CD4-positive, alpha-beta T cell (primary cell): ENCODE measurements at regions not wholly inside any gene's neighbourhood (a gene's known extent, or its start where the extent isn't known, plus 50 kb on each side); places are given as distances from the start of the nearest gene placed in this dataset.
A peak's percentile ranks its signal among the peaks of the same experiment; 100 is the strongest.

Source experiments
- ATAC-seq: fragments of 200-7000 bp; cut with Tn5 transposase; one replicate; pipeline ENCODE4 v1.10.0; 2022; ENCODE audit warnings: mild to moderate bottlenecking; ENCODE audit not compliant: poor library complexity
- CTCF ChIA-PET: fragments of 350-600 bp; sonication (Branson Sonifier 250); formaldehyde crosslinking; loops from one replicate; lab custom pipeline; 2021; ENCODE audit warnings: antibody characterized with exemption, inconsistent platforms; lab: Charles Lee
- POLR2A ChIA-PET: fragments of 350-600 bp; sonication (Branson Sonifier 250); formaldehyde crosslinking; loops from one replicate; lab custom pipeline; 2021; ENCODE audit warnings: antibody characterized with exemption, inconsistent platforms; lab: Charles Lee
- DNase-seq, 14 experiments: peaks; one replicate each; pipeline ENCODE4 v3.0.0-alpha.2; 2013 to 2020; ENCODE audit warnings: mixed read lengths in 2 of 14
- H3K27ac ChIP-seq, 2 donors: one replicate each; pipeline versions ENCODE4 v1.5.1 to v1.7.0; 2013; ENCODE audit warnings: low read length in 2 of 2, low read depth in 1 of 2, mild to moderate bottlenecking in 1 of 2
- H3K27me3 ChIP-seq, 2 experiments: 1 replicate in 1 of 2; 2 replicates in 1 of 2; pipeline versions ENCODE4 v1.6.1 to v1.7.0; 2013; ENCODE audit warnings: low read length in 2 of 2, control low read depth in 1 of 2, mild to moderate bottlenecking in 1 of 2, moderate library complexity in 1 of 2; ENCODE audit not compliant: insufficient read depth in 2 of 2, control insufficient read depth in 1 of 2
- H3K36me3 ChIP-seq: one replicate; pipeline ENCODE4 v1.6.1; 2013; ENCODE audit warnings: low read length, control low read depth; ENCODE audit not compliant: insufficient read depth
- H3K4me1 ChIP-seq: one replicate; pipeline ENCODE4 v1.6.1; 2013; ENCODE audit warnings: low read length, control low read depth; ENCODE audit not compliant: insufficient read depth
- H3K4me3 ChIP-seq: one replicate; pipeline ENCODE4 v1.5.1; 2013; ENCODE audit warnings: mild to moderate bottlenecking, low read length, moderate library complexity
- H3K9me3 ChIP-seq, 2 experiments: 1 replicate in 1 of 2; 2 replicates in 1 of 2; pipeline versions ENCODE4 v1.6.1 to v1.7.0; 2013; ENCODE audit warnings: low read length in 2 of 2, mild to moderate bottlenecking in 2 of 2, control low read depth in 1 of 2, moderate library complexity in 1 of 2; ENCODE audit not compliant: control insufficient read depth in 1 of 2, insufficient read depth in 1 of 2
- H3K27ac Mint-ChIP-seq: one replicate; pipeline ENCODE4 v1.8.0; 2020; ENCODE audit warnings: mixed read lengths
- H3K27me3 Mint-ChIP-seq: one replicate; pipeline ENCODE4 v1.8.0; 2021; ENCODE audit warnings: mixed read lengths
- H3K36me3 Mint-ChIP-seq: one replicate; pipeline ENCODE4 v1.8.0; 2021; ENCODE audit warnings: low read depth, mixed read lengths
- H3K4me1 Mint-ChIP-seq: one replicate; pipeline ENCODE4 v1.8.0; 2021; ENCODE audit warnings: low read depth, mixed read lengths
- H3K4me3 Mint-ChIP-seq: one replicate; pipeline ENCODE4 v1.8.0; 2020; ENCODE audit warnings: mild to moderate bottlenecking, mixed read lengths
- H3K9me3 Mint-ChIP-seq: one replicate; pipeline ENCODE4 v1.8.0; 2020; ENCODE audit warnings: mixed read lengths
- intact Hi-C, 2 experiments: fragments of 100-400 bp; cut with DNase I in 1 of 2; cut with micrococcal nuclease in 1 of 2; formaldehyde crosslinking; loops; one replicate each; pipeline versions ENCODE4 v1.15.1 to v1.9.0; 2023 to 2025; cut with DNase I, micrococcal nuclease
- TF ChIP-seq, protein P1 (sequence below): fragments of 200-600 bp; IDR thresholded peaks from one replicate; pipeline ENCODE4 v1.8.0; 2022; ENCODE audit warnings: antibody characterized with exemption, mild to moderate bottlenecking

DNA sequence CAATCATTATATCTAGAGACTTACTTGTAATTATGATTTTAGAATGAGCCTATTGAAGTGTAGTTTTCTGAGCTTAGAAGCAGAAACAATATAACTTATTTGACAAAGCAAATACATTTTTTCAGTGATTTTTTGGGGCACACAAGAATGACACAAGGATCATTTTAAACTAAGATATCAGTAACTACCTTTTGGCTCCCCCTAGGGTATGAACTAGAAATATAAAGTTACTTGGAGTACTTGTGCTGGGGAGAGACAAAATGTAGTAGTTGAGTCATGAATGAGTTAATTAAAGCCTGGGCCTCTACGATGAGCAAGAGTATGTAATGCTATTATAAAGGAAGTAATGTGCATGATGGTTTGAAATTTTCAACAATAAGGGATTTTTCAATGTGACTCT, 1244.1 kb upstream of the ACO1 start:
- H3K4me3 Mint-ChIP-seq = no peak overlapping the region
- Histone ChIP-seq H3K36me3 (no peaks in the 10 kb centered on the region), H3K27me3 (no peaks in the 10 kb centered on the region), H3K9me3 (no peaks in the 10 kb centered on the region), H3K4me3 (no peak overlapping the region), H3K4me1 (no peaks in the 10 kb centered on the region), H3K27ac (no peak overlapping the region)
- H3K9me3 Mint-ChIP-seq = no peaks in the 10 kb centered on the region
- TF ChIP-seq, protein P1, sequence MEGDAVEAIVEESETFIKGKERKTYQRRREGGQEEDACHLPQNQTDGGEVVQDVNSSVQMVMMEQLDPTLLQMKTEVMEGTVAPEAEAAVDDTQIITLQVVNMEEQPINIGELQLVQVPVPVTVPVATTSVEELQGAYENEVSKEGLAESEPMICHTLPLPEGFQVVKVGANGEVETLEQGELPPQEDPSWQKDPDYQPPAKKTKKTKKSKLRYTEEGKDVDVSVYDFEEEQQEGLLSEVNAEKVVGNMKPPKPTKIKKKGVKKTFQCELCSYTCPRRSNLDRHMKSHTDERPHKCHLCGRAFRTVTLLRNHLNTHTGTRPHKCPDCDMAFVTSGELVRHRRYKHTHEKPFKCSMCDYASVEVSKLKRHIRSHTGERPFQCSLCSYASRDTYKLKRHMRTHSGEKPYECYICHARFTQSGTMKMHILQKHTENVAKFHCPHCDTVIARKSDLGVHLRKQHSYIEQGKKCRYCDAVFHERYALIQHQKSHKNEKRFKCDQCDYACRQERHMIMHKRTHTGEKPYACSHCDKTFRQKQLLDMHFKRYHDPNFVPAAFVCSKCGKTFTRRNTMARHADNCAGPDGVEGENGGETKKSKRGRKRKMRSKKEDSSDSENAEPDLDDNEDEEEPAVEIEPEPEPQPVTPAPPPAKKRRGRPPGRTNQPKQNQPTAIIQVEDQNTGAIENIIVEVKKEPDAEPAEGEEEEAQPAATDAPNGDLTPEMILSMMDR = peak; percentile 36
- ChIA-PET POLR2A (no interaction called here), CTCF (no interaction called here)
- no peaks in the 10 kb centered on the region for H3K27me3 Mint-ChIP-seq
- H3K27ac Mint-ChIP-seq = no peak overlapping the region
- ATAC-seq = no peak
- no peaks in the 10 kb centered on the region for H3K36me3 Mint-ChIP-seq
- intact Hi-C loops = no loop called here
- no peaks in the 10 kb centered on the region for H3K4me1 Mint-ChIP-seq
- no peak for DNase-seq

DNA sequence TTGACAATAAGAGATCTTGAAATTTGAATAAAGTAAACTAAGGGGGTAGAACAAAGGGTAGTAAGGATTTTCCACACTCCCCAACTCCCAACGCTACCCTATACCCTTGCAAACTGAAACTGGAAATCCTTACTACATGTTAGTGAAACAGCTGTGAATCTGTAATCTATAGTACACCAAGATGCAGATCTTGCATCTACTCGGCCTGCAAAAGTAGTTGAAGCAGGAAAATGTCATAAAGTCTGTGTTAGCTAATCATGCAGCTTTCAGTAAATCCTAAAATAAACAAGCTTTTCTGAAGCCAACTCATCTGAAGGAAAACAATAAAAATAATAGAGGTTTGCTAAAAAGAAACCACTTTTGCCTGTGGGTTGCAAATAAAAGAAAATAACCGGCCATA, 1242.0 kb upstream of the ACO1 start:
- TF ChIP-seq, protein P1 = no peak
- Mint-ChIP-seq H3K4me1 (no peaks in the 10 kb centered on the region), H3K27ac (no peak overlapping the region), H3K27me3 (no peaks in the 10 kb centered on the region), H3K4me3 (no peak overlapping the region), H3K9me3 (no peaks in the 10 kb centered on the region), H3K36me3 (no peaks in the 10 kb centered on the region)
- intact Hi-C loops = no loop called here
- Histone ChIP-seq H3K27ac (no peak overlapping the region), H3K36me3 (no peaks in the 10 kb centered on the region), H3K27me3 (no peaks in the 10 kb centered on the region), H3K9me3 (no peaks in the 10 kb centered on the region), H3K4me1 (no peaks in the 10 kb centered on the region), H3K4me3 (no peak overlapping the region)
- ATAC-seq = no peak
- DNase-seq = no peak
- CTCF ChIA-PET = interaction anchor here (0.7 kb wide), 1 partner anchor 649 kb away, joined by 3 read pairs; no protein-coding TSS in a partner anchor
- POLR2A ChIA-PET = no interaction called here

DNA sequence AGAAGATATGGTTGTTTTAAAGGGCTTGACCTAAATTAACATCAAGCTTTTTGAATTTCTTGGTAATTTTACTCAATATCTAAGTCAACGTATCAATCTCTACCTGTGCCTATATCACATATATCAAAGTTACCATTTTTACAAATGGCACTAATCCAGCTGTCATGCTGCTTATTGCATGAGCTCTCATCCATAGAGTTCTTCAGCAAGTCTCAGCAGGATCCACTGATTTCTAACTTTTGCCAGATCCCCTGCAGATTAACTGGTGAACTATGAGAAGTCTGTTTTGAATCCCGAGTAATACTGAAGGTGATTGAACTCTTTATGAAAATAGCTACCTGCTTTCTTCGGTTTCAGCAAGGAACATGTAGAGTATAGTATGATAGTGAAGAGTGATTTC, 1239.8 kb upstream of the ACO1 start:
- intact Hi-C loops = no loop called here
- H3K4me3 ChIP-seq = no peak overlapping the region
- Mint-ChIP-seq H3K36me3 (no peaks in the 10 kb centered on the region), H3K27me3 (no peaks in the 10 kb centered on the region), H3K9me3 (no peaks in the 10 kb centered on the region), H3K4me3 (no peak overlapping the region), H3K4me1 (no peaks in the 10 kb centered on the region), H3K27ac (no peak overlapping the region)
- DNase-seq (no peak), ATAC-seq (no peak)
- H3K27me3 ChIP-seq = no peaks in the 10 kb centered on the region
- H3K36me3 ChIP-seq = no peaks in the 10 kb centered on the region
- H3K27ac ChIP-seq = no peak overlapping the region
- ChIA-PET CTCF (no interaction called here), POLR2A (interaction anchor here (0.5 kb wide), 1 partner anchor 293 kb away, joined by 3 read pairs; no protein-coding TSS in a partner anchor)
- no peaks in the 10 kb centered on the region for H3K9me3 ChIP-seq
- TF ChIP-seq, protein P1 = no peak
- no peaks in the 10 kb centered on the region for H3K4me1 ChIP-seq
